Fibroblast of lung (primary cell): ENCODE measurements at regions not wholly inside any gene's neighbourhood (a gene's known extent, or its start where the extent isn't known, plus 50 kb on each side); places are given as distances from the start of the nearest gene placed in this dataset.

Experiments used
- DNase-seq, 2 donors: peaks; one replicate each; pipeline versions ENCODE4 v3.0.0 to v3.0.0-alpha.2; 2010; ENCODE audit warnings: low read depth in 2 of 2
- H2AFZ ChIP-seq: 2 replicates; pipeline ENCODE4 v1.5.1; 2012; ENCODE audit warnings: low read length, control low read depth, inconsistent platforms
- H3K27ac ChIP-seq: 2 replicates; pipeline ENCODE4 v1.5.1; 2011; ENCODE audit warnings: low read length, control low read depth; ENCODE audit not compliant: insufficient read depth
- H3K27me3 ChIP-seq: 2 replicates; pipeline ENCODE4 v1.5.1; 2011; ENCODE audit warnings: mild to moderate bottlenecking, low read length; ENCODE audit not compliant: control insufficient read depth, insufficient read depth
- H3K36me3 ChIP-seq: 2 replicates; pipeline ENCODE4 v1.5.1; 2011; ENCODE audit warnings: low read length; ENCODE audit not compliant: control insufficient read depth, insufficient read depth
- H3K4me1 ChIP-seq: 2 replicates; pipeline ENCODE4 v1.5.1; 2011; ENCODE audit warnings: low read length; ENCODE audit not compliant: control insufficient read depth, insufficient read depth; ENCODE audit errors: extremely low read depth
- H3K4me2 ChIP-seq: 2 replicates; pipeline ENCODE4 v1.5.1; 2011; ENCODE audit warnings: low read length, control low read depth; ENCODE audit not compliant: insufficient read depth; ENCODE audit errors: extremely low read depth
- H3K4me3 ChIP-seq, 4 experiments: fragments of 200-600 bp in 1 of 4; sonication (generic) in 1 of 4; replicated peaks in 1 of 4; 2 replicates each; pipeline ENCODE4 v1.5.1; 2011 to 2016; ENCODE audit warnings: low read length in 4 of 4, low read depth in 3 of 4, mild to moderate bottlenecking in 3 of 4, control low read depth in 2 of 4, inconsistent platforms in 1 of 4, mixed read lengths in 1 of 4; ENCODE audit not compliant: insufficient read depth in 1 of 4; ENCODE audit errors: control extremely low read depth in 1 of 4
- H3K79me2 ChIP-seq: 2 replicates; pipeline ENCODE4 v1.5.1; 2012; ENCODE audit warnings: mild to moderate bottlenecking, low read length, inconsistent platforms; ENCODE audit not compliant: control insufficient read depth, insufficient read depth
- H3K9ac ChIP-seq: 2 replicates; pipeline ENCODE4 v1.5.1; 2011; ENCODE audit warnings: mild to moderate bottlenecking, low read length, control low read depth; ENCODE audit not compliant: insufficient read depth
- H3K9me3 ChIP-seq: 2 replicates; pipeline ENCODE4 v1.5.1; 2012; ENCODE audit warnings: low read depth, low read length; ENCODE audit not compliant: control insufficient read depth, insufficient read depth
- H4K20me1 ChIP-seq: 2 replicates; pipeline ENCODE4 v1.5.1; 2011; ENCODE audit warnings: low read length; ENCODE audit not compliant: control insufficient read depth, insufficient read depth; ENCODE audit errors: extremely low read depth
- CTCF ChIP-seq, 2 donors: IDR thresholded peaks in 1 of 2; conservative IDR thresholded peaks in 1 of 2; 1 replicate in 1 of 2; 2 replicates in 1 of 2; pipeline ENCODE4 v1.5.1; 2011 to 2012; ENCODE audit warnings: low read length in 2 of 2, control low read depth in 1 of 2, inconsistent platforms in 1 of 2, low read depth in 1 of 2, mild to moderate bottlenecking in 1 of 2
- EZH2 ChIP-seq: IDR thresholded peaks from 2 replicates; pipeline ENCODE4 v1.5.1; 2012; ENCODE audit warnings: low read length, control low read depth, mild to moderate bottlenecking; ENCODE audit errors: missing control alignments

DNA sequence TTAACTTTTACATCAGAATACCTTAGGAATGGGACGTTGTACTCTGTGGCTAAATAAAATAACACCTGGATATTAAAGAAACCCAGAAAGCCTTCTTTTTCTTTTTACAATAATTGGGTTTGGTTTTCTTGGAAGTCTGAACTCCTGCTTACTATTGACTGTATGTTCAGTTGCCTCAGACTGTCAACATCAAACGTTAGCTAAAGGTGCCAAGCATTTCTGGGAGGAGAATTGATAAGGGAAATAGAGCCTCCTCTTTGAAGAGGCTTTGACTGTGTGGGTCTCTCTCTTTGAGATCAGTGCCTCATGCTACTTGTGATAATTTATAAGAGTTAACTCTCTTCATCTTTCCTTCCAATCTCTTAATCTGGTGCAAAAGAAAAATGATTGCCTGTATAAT is 224.7 kb upstream of the BMPER start:
- Histone ChIP-seq H3K36me3 (no peaks in the 10 kb centered on the region), H3K4me2 (no peak overlapping the region), H3K27ac (no peak overlapping the region), H3K79me2 (no peaks in the 10 kb centered on the region), H3K4me1 (peaks cover 3% of the 10 kb centered on the region), H3K4me3 (no peak overlapping the region), H3K9me3 (no peaks in the 10 kb centered on the region), H3K27me3 (no peaks in the 10 kb centered on the region), H3K9ac (no peak overlapping the region), H2AFZ (no peak overlapping the region), H4K20me1 (no peaks in the 10 kb centered on the region)
- TF ChIP-seq EZH2 (no peak), CTCF (conservative IDR thresholded peaks at IDR 0.05 in 1 of 2, IDR thresholded peaks at IDR 0.05 in 1 of 2; ENCODE audit: low read depth in 1 of 2, low read length in 2 of 2) (no peak)
- DNase-seq: no peak

GRCh38 chr7:33685503-33685902 is 219.8 kb upstream of the BMPER start:
- H2AFZ ChIP-seq: no peak overlapping the region
- no peaks in the 10 kb centered on the region for H3K27me3 ChIP-seq
- no peak overlapping the region for H3K4me3 ChIP-seq
- no peaks in the 10 kb centered on the region for H4K20me1 ChIP-seq
- no peak for DNase-seq
- no peaks in the 10 kb centered on the region for H3K79me2 ChIP-seq
- no peak overlapping the region for H3K4me2 ChIP-seq
- H3K27ac ChIP-seq: no peak overlapping the region
- TF ChIP-seq CTCF (conservative IDR thresholded peaks at IDR 0.05 in 1 of 2, IDR thresholded peaks at IDR 0.05 in 1 of 2; ENCODE audit: low read depth in 1 of 2, low read length in 2 of 2) (no peak), EZH2 (no peak)
- no peaks in the 10 kb centered on the region for H3K9me3 ChIP-seq
- H3K36me3 ChIP-seq: no peaks in the 10 kb centered on the region
- no peak overlapping the region for H3K9ac ChIP-seq
- H3K4me1 ChIP-seq: no peaks in the 10 kb centered on the region

- Histone ChIP-seq H3K9me3 (no peaks in the 10 kb centered on the region), H3K9ac (no peak overlapping the region), H3K79me2 (no peaks in the 10 kb centered on the region), H3K4me2 (no peak overlapping the region), H4K20me1 (no peaks in the 10 kb centered on the region), H3K27ac (no peak overlapping the region), H3K4me1 (no peaks in the 10 kb centered on the region), H3K36me3 (no peaks in the 10 kb centered on the region), H3K27me3 (no peaks in the 10 kb centered on the region), H2AFZ (no peak overlapping the region), H3K4me3 (no peak overlapping the region)
- DNase-seq: no peak
- no peak for TF ChIP-seq EZH2
- TF ChIP-seq CTCF (conservative IDR thresholded peaks at IDR 0.05 in 1 of 2, IDR thresholded peaks at IDR 0.05 in 1 of 2; ENCODE audit: low read depth in 1 of 2, low read length in 2 of 2): no peak
Measured at GRCh38 chr7:33685981-33686683, 219.2 kb upstream of the BMPER start.
